ENCODE measurements at regions not wholly inside any gene's neighbourhood (a gene's known extent, or its start where the extent isn't known, plus 50 kb on each side); places are given as distances from the start of the nearest gene placed in this dataset.

GRCh38 chr2:2694746-2695145, 363.7 kb upstream of the MYT1L start:
- Mint-ChIP-seq H3K27me3 (ENCODE audit: low read depth, poor library complexity) (peaks cover 26% of the 10 kb centered on the region), H3K4me1 (peaks cover 46% of the 10 kb centered on the region), H3K27ac (no peak overlapping the region), H3K9me3 (no peaks in the 10 kb centered on the region), H3K4me3 (no peak overlapping the region), H3K36me3 (ENCODE audit: low read depth) (no peaks in the 10 kb centered on the region)
- TF ChIP-seq CTCF (IDR thresholded peaks at IDR 0.05): no peak
- no peak for DNase-seq

DNA sequence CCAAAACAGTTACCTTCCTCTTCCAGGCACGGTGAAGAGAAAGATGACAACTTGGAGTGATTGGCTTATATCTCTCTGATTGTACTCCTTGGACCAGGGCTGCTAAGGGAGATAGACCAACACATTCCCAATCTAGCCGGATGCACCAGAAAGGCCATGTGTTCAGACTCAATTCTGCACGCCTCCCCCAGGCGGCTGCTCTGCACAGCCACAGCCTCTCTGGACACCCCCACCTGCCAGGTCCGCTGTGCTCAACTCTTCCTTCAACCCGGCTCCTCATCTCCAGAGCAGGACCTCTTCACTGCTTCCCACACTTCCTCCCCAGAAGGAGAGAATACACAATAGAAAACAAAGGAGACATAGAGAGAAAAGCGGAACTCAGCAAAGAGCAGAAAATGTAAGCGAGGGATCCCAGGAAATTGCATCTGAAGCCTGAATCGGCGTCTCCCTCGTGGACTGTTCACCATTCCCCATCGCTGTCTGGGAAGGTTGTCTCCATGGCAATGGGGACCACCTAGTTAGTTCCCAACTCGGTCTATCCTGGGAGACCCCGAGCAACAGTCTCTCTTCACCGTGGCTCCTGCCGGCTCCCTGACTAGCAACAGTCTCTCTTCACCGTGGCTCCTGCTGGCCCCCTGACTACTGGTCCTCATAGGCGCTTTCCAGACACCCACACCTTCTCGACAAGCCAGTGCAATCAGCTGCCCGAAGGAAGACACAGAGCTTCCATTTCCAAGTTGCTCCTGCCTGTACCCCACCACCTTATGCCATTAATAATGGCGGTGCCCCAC, 361.7 kb upstream of the MYT1L start:
- peaks cover 39% of the 10 kb centered on the region for H3K4me1 Mint-ChIP-seq
- H3K9me3 Mint-ChIP-seq: no peaks in the 10 kb centered on the region
- H3K36me3 Mint-ChIP-seq (ENCODE audit: low read depth): no peaks in the 10 kb centered on the region
- no peak for TF ChIP-seq CTCF (IDR thresholded peaks at IDR 0.05)
- H3K27me3 Mint-ChIP-seq (ENCODE audit: low read depth, poor library complexity): peaks cover 29% of the 10 kb centered on the region
- DNase-seq: no peak
- no peak overlapping the region for H3K4me3 Mint-ChIP-seq
- no peak overlapping the region for H3K27ac Mint-ChIP-seq

GRCh38 chr2:2691419-2691818, 360.3 kb upstream of the MYT1L start:
- DNase-seq: no peak
- Mint-ChIP-seq H3K9me3 (no peaks in the 10 kb centered on the region), H3K4me3 (no peak overlapping the region), H3K36me3 (ENCODE audit: low read depth) (no peaks in the 10 kb centered on the region), H3K27ac (no peak overlapping the region), H3K27me3 (ENCODE audit: low read depth, poor library complexity) (peaks cover 24% of the 10 kb centered on the region), H3K4me1 (peaks cover 47% of the 10 kb centered on the region)
- TF ChIP-seq CTCF (IDR thresholded peaks at IDR 0.05): no peak

DNA sequence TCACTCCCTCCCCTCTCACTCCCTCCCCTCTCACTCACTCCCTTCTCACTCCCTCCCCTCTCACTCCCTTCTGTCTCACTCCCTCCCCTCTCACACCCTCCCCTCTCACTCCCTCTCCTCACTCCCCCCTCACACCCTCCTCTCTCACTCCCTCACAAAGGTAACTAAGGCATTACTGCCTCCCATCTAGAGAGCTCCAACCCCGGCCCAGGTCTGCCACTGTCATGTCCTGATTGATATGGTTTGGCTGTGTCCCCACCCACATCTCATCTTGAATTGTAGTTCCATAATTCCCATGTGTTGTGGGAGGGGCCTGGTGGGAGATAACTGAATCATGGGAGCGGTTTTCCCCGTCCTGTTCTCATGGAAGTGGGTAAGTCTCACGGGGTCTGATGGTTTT, 359.9 kb upstream of the MYT1L start:
- Mint-ChIP-seq H3K27ac (no peak overlapping the region), H3K4me1 (peaks cover 48% of the 10 kb centered on the region), H3K27me3 (ENCODE audit: low read depth, poor library complexity) (peaks cover 25% of the 10 kb centered on the region), H3K36me3 (ENCODE audit: low read depth) (no peaks in the 10 kb centered on the region), H3K4me3 (no peak overlapping the region), H3K9me3 (no peaks in the 10 kb centered on the region)
- DNase-seq: no peak
- TF ChIP-seq CTCF (IDR thresholded peaks at IDR 0.05): no peak

DNA sequence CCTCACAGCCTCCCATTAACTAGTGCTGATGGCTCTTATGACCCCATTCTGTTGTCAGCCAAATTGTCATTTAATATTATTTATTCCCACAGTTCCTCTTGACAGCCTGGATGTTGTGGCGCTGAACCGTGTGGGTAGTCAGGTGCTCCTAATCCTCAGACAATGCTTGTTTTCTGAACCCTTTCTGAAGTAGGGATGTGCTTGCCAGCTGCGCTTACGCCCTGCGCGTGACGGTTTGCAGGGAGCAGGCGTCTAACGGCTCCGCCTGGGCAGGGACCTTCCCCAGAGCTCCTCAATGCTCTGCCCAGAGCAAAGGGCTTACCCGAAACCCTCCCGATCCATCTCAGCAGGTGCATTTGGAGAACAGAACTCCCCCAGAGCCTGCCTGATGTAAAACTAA, 358.2 kb upstream of the MYT1L start:
- H3K9me3 Mint-ChIP-seq: no peaks in the 10 kb centered on the region
- no peak overlapping the region for H3K4me3 Mint-ChIP-seq
- peaks cover 23% of the 10 kb centered on the region for H3K27me3 Mint-ChIP-seq (ENCODE audit: low read depth, poor library complexity)
- H3K36me3 Mint-ChIP-seq (ENCODE audit: low read depth): no peaks in the 10 kb centered on the region
- DNase-seq: no peak
- peaks cover 34% of the 10 kb centered on the region for H3K4me1 Mint-ChIP-seq
- no peak for TF ChIP-seq CTCF (IDR thresholded peaks at IDR 0.05)
- H3K27ac Mint-ChIP-seq: peak overlapping the region; percentile 64

GRCh38 chr2:2688254-2688653, 357.2 kb upstream of the MYT1L start:
- H3K4me1 Mint-ChIP-seq: peaks cover 38% of the 10 kb centered on the region
- H3K36me3 Mint-ChIP-seq (ENCODE audit: low read depth): no peaks in the 10 kb centered on the region
- no peak for TF ChIP-seq CTCF (IDR thresholded peaks at IDR 0.05)
- H3K27me3 Mint-ChIP-seq (ENCODE audit: low read depth, poor library complexity): peaks cover 20% of the 10 kb centered on the region
- no peaks in the 10 kb centered on the region for H3K9me3 Mint-ChIP-seq
- DNase-seq: no peak
- H3K4me3 Mint-ChIP-seq: no peak overlapping the region
- H3K27ac Mint-ChIP-seq: no peak overlapping the region

Measured in nephron progenitor cell (in vitro differentiated cells).